GM13976 (cell line): ENCODE measurements at regions not wholly inside any gene's neighbourhood (a gene's known extent, or its start where the extent isn't known, plus 50 kb on each side); places are given as distances from the start of the nearest gene placed in this dataset.

ENCODE experiments used
- DNase-seq: peaks from one replicate; pipeline ENCODE4 v3.0.0; 2012; ENCODE audit warnings: low spot score
- CTCF ChIP-seq: IDR thresholded peaks from 2 replicates; pipeline ENCODE4 v1.5.1; 2012; ENCODE audit warnings: borderline replicate concordance, mild to moderate bottlenecking; ENCODE audit not compliant: insufficient read depth; ENCODE audit errors: extremely low read depth, missing control alignments, control extremely low read depth
- in situ Hi-C: fragments of 300-500 bp; cut with MboI; formaldehyde crosslinking; loops from one replicate; pipeline ENCODE4 v1.12.0; 2022; ENCODE audit warnings: low sequenced_read_pairs, mixed read lengths, inconsistent platforms; ENCODE audit not compliant: unreplicated experiment

DNA sequence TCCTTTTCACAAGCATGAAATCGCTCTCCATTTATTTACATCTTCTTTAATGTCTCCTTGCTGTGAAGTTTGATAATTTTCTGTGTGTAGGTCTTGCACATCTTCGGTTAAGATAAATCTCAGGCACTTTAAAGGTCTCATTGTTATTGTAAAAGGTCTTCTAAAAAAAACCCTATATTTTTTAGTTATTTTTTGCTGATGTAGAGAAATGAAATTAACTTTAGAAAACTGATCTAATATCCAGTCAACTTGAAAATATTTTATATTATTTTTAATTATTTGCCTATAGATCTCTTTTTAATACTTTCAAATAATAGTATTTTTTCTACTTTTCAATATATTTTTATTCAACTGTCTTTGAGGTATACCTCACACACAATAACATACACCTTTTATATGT lies 169.4 kb downstream of the INSIG2 start:
- in situ Hi-C loops = no loop called here
- TF ChIP-seq CTCF = no peak
- DNase-seq = no peak

DNA sequence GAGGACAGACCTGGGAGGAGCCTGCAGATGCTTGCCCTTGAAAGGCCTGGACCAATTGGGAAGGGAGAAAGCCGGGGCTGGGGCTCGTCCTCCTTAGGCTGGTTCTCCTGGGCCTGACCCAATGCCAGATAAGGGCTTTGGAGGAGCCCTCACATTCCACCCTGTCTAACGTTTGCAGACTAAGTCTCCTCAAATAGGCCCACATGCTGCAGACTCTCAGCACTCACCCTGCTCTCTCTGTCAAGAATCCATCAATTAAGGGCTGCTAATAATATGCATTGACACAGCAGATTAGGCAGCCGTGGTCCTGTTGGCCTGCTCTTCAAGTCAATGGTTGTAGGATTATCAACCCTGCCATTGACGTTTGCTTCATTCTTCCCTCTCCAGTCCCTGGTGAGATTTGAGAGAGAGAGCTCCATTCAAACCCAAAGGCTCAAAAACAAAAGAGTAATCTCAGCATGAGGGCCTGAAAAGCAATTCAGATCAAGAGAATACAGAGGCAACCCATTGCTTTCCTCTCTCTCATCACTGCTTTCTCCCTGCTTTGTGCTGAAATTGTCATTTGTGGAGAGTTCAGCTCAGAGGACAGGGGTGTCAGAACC lies 167.6 kb downstream of the INSIG2 start:
- DNase-seq = no peak
- no peak for TF ChIP-seq CTCF
- in situ Hi-C loops = no loop called here

DNA sequence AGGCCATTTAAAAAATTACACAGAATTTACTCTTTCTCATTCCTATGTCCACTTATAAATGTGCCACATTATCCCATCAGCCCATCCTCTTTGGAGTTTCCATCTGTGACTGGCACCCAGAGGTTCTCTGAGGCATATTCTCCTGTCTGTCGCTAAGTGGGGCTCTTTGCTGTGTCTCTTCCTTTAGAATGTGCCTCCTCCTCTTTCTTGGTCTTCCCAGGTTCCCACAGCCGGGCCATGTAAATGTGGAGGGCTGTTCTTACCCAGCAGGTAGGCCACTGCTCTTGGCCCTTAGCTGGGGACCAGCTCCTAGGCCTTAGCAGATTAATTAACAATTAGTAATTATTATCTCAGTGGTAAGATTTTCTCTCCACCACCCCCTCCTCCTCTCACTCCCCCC lies 167.0 kb downstream of the INSIG2 start:
- no peak for DNase-seq
- in situ Hi-C loops = no loop called here
- no peak for TF ChIP-seq CTCF

DNA sequence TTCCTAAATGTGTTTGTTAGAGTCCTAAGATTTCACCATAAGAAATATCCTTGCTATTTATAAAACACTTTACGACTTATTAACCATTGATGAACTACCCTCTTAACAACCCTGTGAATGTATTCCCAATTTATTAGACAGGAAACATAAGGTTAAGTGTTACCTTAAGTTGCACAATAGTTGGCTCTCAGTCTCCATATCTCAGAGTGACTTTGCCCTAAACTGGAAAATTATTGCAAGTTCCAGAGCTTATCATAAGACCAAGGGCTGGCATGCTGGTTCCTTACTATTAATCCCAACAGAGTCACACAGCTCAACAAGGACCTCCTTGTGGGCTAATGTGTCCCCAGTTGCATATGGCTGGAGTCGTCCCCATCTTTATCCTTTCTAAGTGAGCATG lies 165.8 kb downstream of the INSIG2 start:
- in situ Hi-C loops = no loop called here
- DNase-seq = no peak
- TF ChIP-seq CTCF = no peak

DNA sequence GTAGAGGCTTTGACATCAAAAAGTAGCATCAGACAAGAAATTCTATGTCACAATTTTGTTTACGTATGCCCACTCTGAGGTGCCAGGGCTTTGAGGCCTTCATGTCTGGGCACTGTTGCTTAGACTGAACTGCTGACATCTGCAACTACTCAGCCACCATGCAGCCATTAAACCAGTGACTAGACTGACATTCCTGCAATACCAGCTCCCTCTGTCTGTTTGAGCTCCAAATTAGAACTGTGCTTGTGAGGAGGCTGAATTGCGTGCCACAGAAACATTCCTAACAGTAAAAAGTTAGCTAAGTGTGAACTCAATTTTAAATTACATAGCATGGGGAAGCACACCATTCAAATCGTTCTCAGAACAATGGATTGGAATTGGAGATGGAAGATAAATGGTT lies 163.2 kb downstream of the INSIG2 start:
- no peak for TF ChIP-seq CTCF
- in situ Hi-C loops = no loop called here
- DNase-seq = no peak

- in situ Hi-C loops = no loop called here
- no peak for DNase-seq
- no peak for TF ChIP-seq CTCF
Observed at GRCh38 chr2:118250463-118250862, 162.2 kb downstream of the INSIG2 start.

GRCh38 chr2:118250001-118250400 lies 161.7 kb downstream of the INSIG2 start:
- in situ Hi-C loops = no loop called here
- TF ChIP-seq CTCF = no peak
- no peak for DNase-seq
